ENCODE measurements at regions not wholly inside any gene's neighbourhood (a gene's known extent, or its start where the extent isn't known, plus 50 kb on each side); places are given as distances from the start of the nearest gene placed in this dataset.

GRCh38 chr16:86669285-86669805, 91.0 kb downstream of the FOXL1 start:
- Mint-ChIP-seq H3K9me3 (no peaks in the 10 kb centered on the region), H3K36me3 (peaks cover 5% of the 10 kb centered on the region), H3K4me1 (ENCODE audit: low read depth in 2 of 2) (peaks cover 10 to 11% of the 10 kb centered on the region in 2 donors), H3K4me3 (no peak overlapping the region), H3K27me3 (peaks cover 5 to 25% of the 10 kb centered on the region in 2 donors), H3K27ac (no peak overlapping the region)
- DNase-seq (ENCODE audit: low spot score) (no peak), ATAC-seq (no peak)

GRCh38 chr16:86669937-86670749, 91.8 kb downstream of the FOXL1 start:
- Mint-ChIP-seq H3K27ac (no peak overlapping the region), H3K9me3 (no peaks in the 10 kb centered on the region), H3K4me1 (ENCODE audit: low read depth in 2 of 2) (peaks cover 3% of the 10 kb centered on the region in 2 donors), H3K27me3 (peaks cover 5 to 25% of the 10 kb centered on the region in 2 donors), H3K36me3 (no peaks in the 10 kb centered on the region), H3K4me3 (no peak overlapping the region)
- DNase-seq (ENCODE audit: low spot score) (no peak), ATAC-seq (no peak)

DNA sequence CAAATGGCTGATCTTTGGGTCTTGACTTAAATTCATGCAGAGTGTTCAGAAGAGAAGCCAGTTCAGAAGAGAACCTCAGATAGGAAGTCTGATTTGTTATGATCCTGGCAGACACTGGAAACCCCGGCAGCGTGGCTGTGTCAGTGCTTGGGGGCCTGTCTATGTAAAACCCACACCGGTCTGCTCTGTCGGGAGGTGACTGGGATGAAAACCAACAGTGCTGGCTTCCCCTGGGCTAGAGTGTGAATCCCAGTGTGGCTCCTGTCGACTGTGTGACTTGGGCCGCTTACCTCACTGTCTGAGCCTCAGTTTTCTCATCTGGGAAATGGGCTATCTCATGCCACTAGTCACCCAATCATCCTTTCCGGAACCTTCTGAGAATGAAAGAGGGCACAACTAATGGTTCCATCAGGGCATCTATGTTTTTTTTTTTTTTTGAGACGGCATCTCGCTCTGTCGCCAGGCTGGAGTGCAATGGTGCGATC, 92.4 kb downstream of the FOXL1 start:
- H3K4me1 Mint-ChIP-seq (ENCODE audit: low read depth in 2 of 2) = peaks cover 0 to 3% of the 10 kb centered on the region in 2 donors
- no peaks in the 10 kb centered on the region for H3K9me3 Mint-ChIP-seq
- no peak overlapping the region for H3K4me3 Mint-ChIP-seq
- ATAC-seq (no peak), DNase-seq (ENCODE audit: low spot score) (no peak)
- H3K36me3 Mint-ChIP-seq = no peaks in the 10 kb centered on the region
- no peak overlapping the region for H3K27ac Mint-ChIP-seq
- H3K27me3 Mint-ChIP-seq = peaks cover 4 to 25% of the 10 kb centered on the region in 2 donors

DNA sequence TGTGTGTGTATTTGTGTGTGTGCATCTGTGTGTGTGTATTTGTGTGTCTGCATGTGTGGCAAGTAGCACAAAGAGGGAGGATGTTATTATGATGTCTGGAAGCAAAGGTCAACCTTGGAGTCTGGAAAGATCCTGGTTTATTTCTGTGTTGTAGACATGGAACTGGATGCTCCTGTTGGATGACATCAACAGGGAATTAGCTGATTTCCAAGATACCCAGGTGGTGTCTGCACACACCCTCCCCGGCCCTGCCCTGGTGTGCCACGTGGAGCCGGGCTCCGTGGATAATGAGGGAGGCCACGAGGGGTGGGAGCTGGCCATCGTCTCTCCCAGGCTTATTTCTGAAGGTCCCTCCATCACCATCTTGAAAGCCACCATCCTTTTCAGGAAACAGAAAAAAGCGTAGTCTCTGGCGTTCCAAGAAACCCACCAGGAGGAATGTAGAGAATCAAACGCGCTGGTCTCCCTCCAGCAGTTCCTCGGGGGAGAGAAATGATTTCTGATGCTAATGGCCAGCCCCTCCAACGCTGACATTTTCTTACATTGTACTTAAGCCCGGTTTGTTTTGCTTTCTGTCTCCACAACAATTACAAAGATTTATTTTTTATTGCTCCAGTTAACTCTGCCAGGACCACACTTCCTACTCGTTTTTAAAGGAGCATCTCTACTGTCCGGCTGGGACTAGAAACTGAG, 93.3 kb downstream of the FOXL1 start:
- DNase-seq (ENCODE audit: low spot score) (no peak), ATAC-seq (no peak)
- H3K27me3 Mint-ChIP-seq = peaks cover 0 to 18% of the 10 kb centered on the region in 2 donors
- no peaks in the 10 kb centered on the region for H3K36me3 Mint-ChIP-seq
- H3K9me3 Mint-ChIP-seq = no peaks in the 10 kb centered on the region
- H3K4me1 Mint-ChIP-seq (ENCODE audit: low read depth in 2 of 2) = peaks cover 0 to 3% of the 10 kb centered on the region in 2 donors
- H3K4me3 Mint-ChIP-seq = no peak overlapping the region
- no peak overlapping the region for H3K27ac Mint-ChIP-seq

- Mint-ChIP-seq H3K4me3 (no peak overlapping the region), H3K27me3 (peaks cover 0 to 15% of the 10 kb centered on the region in 2 donors), H3K4me1 (ENCODE audit: low read depth in 2 of 2) (peaks cover 0 to 3% of the 10 kb centered on the region in 2 donors), H3K36me3 (no peaks in the 10 kb centered on the region), H3K9me3 (no peaks in the 10 kb centered on the region), H3K27ac (no peak overlapping the region)
- DNase-seq (ENCODE audit: low spot score) (no peak), ATAC-seq (no peak)
Measured at GRCh38 chr16:86672179-86672863, 94.0 kb downstream of the FOXL1 start.

GRCh38 chr16:86673090-86673955, 95.0 kb downstream of the FOXL1 start:
- Mint-ChIP-seq H3K9me3 (no peaks in the 10 kb centered on the region), H3K27me3 (peaks cover 0 to 6% of the 10 kb centered on the region in 2 donors), H3K4me3 (no peak overlapping the region), H3K36me3 (no peaks in the 10 kb centered on the region), H3K4me1 (ENCODE audit: low read depth in 2 of 2) (no peaks in the 10 kb centered on the region), H3K27ac (no peak overlapping the region)
- ATAC-seq (no peak), DNase-seq (ENCODE audit: low spot score) (no peak)

- Mint-ChIP-seq H3K9me3 (no peaks in the 10 kb centered on the region), H3K4me3 (no peak overlapping the region), H3K4me1 (ENCODE audit: low read depth in 2 of 2) (no peaks in the 10 kb centered on the region), H3K36me3 (no peaks in the 10 kb centered on the region), H3K27ac (no peak overlapping the region), H3K27me3 (peaks cover 0 to 6% of the 10 kb centered on the region in 2 donors)
- DNase-seq (ENCODE audit: low spot score) (no peak), ATAC-seq (no peak)
Measured at GRCh38 chr16:86673956-86674453, 95.7 kb downstream of the FOXL1 start.

GRCh38 chr16:86676254-86676670, 97.9 kb downstream of the FOXL1 start:
- Mint-ChIP-seq H3K27ac (no peak overlapping the region), H3K9me3 (no peaks in the 10 kb centered on the region), H3K27me3 (peaks cover 0 to 1% of the 10 kb centered on the region in 2 donors), H3K4me3 (no peak overlapping the region), H3K36me3 (no peaks in the 10 kb centered on the region), H3K4me1 (ENCODE audit: low read depth in 2 of 2) (no peaks in the 10 kb centered on the region)
- DNase-seq (ENCODE audit: low spot score) (no peak), ATAC-seq (no peak)

DNA sequence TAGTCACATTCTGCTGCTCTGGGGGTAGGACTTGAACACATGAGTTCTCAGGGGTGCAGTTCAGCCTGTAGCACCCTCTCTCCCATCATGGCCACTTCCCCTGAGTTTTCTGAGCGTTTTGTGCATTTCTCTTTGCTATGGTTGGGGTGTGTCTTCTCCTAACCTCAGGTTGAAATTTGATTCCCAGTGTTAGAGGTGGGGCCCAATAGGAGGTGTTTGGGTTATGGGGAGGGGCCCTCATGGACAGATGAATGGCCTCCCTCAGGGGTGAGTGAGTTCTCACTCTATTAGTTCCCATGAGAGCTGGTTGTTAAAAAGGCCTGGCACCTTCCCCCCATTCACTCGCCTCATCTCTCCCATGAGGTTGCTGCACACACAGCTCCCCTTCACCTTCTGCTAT, 101.1 kb downstream of the FOXL1 start:
- Mint-ChIP-seq H3K4me3 (no peak overlapping the region), H3K4me1 (ENCODE audit: low read depth in 2 of 2) (peaks cover 0 to 4% of the 10 kb centered on the region in 2 donors), H3K36me3 (no peaks in the 10 kb centered on the region), H3K9me3 (no peaks in the 10 kb centered on the region), H3K27ac (no peak overlapping the region), H3K27me3 (peaks cover 13 to 19% of the 10 kb centered on the region in 2 donors)
- no peak for ATAC-seq
- no peak for DNase-seq (ENCODE audit: low spot score)

DNA sequence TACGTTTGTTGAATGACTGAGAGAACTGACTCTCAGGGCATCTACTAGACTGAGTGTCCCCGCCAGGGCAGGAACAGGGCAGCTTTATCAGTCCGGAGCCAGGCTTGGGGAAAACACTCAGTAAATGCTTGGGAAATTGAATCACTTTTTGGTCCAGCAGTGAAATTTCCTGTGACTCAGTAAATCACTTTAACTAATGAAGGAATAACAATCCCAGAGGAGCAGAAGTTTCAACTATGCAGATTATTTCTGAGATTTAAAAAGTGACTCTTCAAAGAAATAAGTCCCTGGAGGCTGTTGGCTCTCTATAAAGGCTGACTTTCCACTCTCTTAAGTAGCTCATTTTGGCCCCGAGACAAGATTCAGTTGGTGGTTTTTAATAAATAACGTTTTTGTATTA, 101.8 kb downstream of the FOXL1 start:
- no peak overlapping the region for H3K27ac Mint-ChIP-seq
- no peak for ATAC-seq

DNA sequence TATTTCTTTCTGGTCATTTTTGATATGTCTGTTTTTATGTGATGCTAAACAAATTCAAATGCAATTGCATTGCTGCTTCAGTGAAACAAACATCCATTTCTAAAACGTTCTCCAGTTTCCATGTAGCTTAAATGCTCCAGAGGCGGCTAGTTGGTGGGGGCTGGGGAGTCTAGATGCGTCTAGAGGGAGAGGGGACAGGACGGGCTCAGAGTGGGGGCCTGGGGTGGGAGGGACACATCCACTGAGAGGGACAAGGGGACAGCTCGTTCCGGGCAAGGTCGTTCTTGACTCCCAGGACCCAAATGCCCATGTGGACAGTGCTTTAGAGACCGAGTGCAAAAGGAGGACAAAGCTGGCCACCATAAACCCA, 102.3 kb downstream of the FOXL1 start:
- no peak overlapping the region for H3K4me3 Mint-ChIP-seq

More for the DNA sequence above, 101.8 kb downstream of the FOXL1 start:
- DNase-seq (ENCODE audit: low spot score) = no peak
- H3K4me1 Mint-ChIP-seq (ENCODE audit: low read depth in 2 of 2) = peaks cover 0 to 4% of the 10 kb centered on the region in 2 donors
- no peak overlapping the region for H3K4me3 Mint-ChIP-seq
- peaks cover 13 to 19% of the 10 kb centered on the region in 2 donors for H3K27me3 Mint-ChIP-seq
- no peaks in the 10 kb centered on the region for H3K9me3 Mint-ChIP-seq
- H3K36me3 Mint-ChIP-seq = no peaks in the 10 kb centered on the region

DNA sequence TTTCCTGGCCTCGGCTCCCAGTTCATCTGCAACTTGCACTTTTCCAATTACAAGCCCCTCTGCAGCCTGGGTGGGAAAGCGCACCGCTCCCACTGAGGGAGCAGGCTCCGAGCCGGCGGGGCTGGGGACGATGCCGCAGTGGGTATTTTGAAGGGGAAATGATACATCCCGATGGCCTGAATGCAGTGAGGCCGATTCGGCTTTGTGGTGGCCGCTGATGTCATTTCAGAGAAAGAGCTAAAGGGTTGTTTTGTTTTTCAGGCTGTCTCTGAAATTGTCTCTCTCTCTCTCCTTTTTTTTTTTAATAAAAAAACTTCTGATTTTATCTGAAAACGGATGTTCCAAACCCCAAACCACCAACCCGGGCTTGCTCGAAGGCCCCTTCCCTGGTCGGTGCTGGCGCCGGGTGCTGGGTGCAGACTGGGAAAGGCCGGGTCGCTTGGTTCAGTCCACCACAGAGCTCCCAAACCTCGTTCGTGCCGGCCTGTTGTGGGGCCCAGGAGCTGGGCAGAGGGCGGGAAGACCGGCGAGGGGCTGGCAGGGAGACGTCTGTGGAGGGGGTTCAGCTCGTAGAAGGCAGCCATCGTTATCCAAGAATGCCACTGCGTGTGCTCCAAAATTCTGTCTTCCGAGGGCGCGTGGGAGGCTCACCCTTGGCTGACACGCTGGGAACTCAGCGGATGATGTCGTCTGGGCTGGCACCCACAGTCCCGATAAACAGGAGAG, 102.8 kb downstream of the FOXL1 start:
- peaks cover 16 to 19% of the 10 kb centered on the region in 2 donors for H3K27me3 Mint-ChIP-seq
- ATAC-seq (no peak), DNase-seq (ENCODE audit: low spot score) (no peak)
- H3K36me3 Mint-ChIP-seq = no peaks in the 10 kb centered on the region
- H3K27ac Mint-ChIP-seq = no peak overlapping the region
- H3K4me1 Mint-ChIP-seq (ENCODE audit: low read depth in 2 of 2) = peaks cover 0 to 4% of the 10 kb centered on the region in 2 donors
- no peaks in the 10 kb centered on the region for H3K9me3 Mint-ChIP-seq
- no peak overlapping the region for H3K4me3 Mint-ChIP-seq

More for the DNA sequence above, 102.3 kb downstream of the FOXL1 start:
- no peaks in the 10 kb centered on the region for H3K36me3 Mint-ChIP-seq
- no peak overlapping the region for H3K27ac Mint-ChIP-seq
- peaks cover 0 to 4% of the 10 kb centered on the region in 2 donors for H3K4me1 Mint-ChIP-seq (ENCODE audit: low read depth in 2 of 2)
- no peak for ATAC-seq
- no peak for DNase-seq (ENCODE audit: low spot score)
- peaks cover 16 to 19% of the 10 kb centered on the region in 2 donors for H3K27me3 Mint-ChIP-seq
- H3K9me3 Mint-ChIP-seq = no peaks in the 10 kb centered on the region

All from natural killer cell treated with Interleukin-12 subunit alpha and Interleukin-12 subunit beta and Interleukin-15 and Interleukin-18, amount 100 ng/mL, for 72 hours (primary cell).